HepG2 (cell line): ENCODE measurements at regions not wholly inside any gene's neighbourhood (a gene's known extent, or its start where the extent isn't known, plus 50 kb on each side); places are given as distances from the start of the nearest gene placed in this dataset.

Source experiments
- ATAC-seq: fragments of 200-7000 bp; cut with Tn5 transposase; 3 replicates; pipeline ENCODE4 v1.9.1; 2020; ENCODE audit warnings: mild to moderate bottlenecking, moderate library complexity
- BruUV-seq: library from RNA; stranded (reverse); fragments of 400-500 nt; replicated peaks from 2 replicates; lab custom pipeline; 2021; lab: Mats Ljungman, UMichigan
- CTCF ChIA-PET: fragments of 300-600 bp; formaldehyde crosslinking; extraction: SDS; loops from one replicate; lab custom pipeline; 2021; ENCODE audit warnings: low total read pairs, inconsistent platforms, low intra/inter-chr PET ratio; lab: Yijun Ruan, JAX
- POLR2A ChIA-PET: fragments of 350-600 bp; sonication (Branson Sonifier 250); formaldehyde crosslinking; loops from one replicate; lab custom pipeline; 2020; ENCODE audit warnings: antibody characterized with exemption, inconsistent platforms; lab: Yijun Ruan, JAX
- DNase-seq: peaks from one replicate; pipeline ENCODE4 v3.0.0-alpha.2; 2015; ENCODE audit warnings: low spot score
- FAIRE-seq: peaks from 3 replicates; lab custom pipeline; 2011; peaks lifted over from hg19 to GRCh38; lab: Jason Lieb, UNC
- H2AFZ ChIP-seq: one replicate; pipeline ENCODE4 v1.6.1; 2011; ENCODE audit warnings: low read length, inconsistent platforms
- H3K27ac ChIP-seq: fragments of 300-600 bp; 3 replicates; pipeline ENCODE4 v1.8.0; 2011; ENCODE audit warnings: mixed run types, mild to moderate bottlenecking, mixed read lengths, low read length, inconsistent platforms; ENCODE audit not compliant: insufficient read depth; ENCODE audit errors: extremely low read length
- H3K27me3 ChIP-seq, 2 experiments: fragments of 200-600 bp in 1 of 2; 2 replicates in 1 of 2; 3 replicates in 1 of 2; pipeline versions ENCODE4 v1.6.0 to v1.8.0; 2011; ENCODE audit warnings: low read length in 2 of 2, mild to moderate bottlenecking in 2 of 2, moderate library complexity in 2 of 2, inconsistent platforms in 1 of 2; ENCODE audit not compliant: insufficient read depth in 2 of 2, control insufficient read depth in 1 of 2
- H3K36me3 ChIP-seq, 2 experiments: fragments of 200-600 bp in 1 of 2; replicated peaks in 1 of 2; 2 replicates in 1 of 2; 3 replicates in 1 of 2; pipeline versions ENCODE4 v1.5.1 to v1.8.0; 2011; ENCODE audit warnings: low read length in 2 of 2, inconsistent platforms in 1 of 2; ENCODE audit not compliant: insufficient read depth in 2 of 2, control insufficient read depth in 1 of 2
- H3K4me1 ChIP-seq: 2 replicates; pipeline ENCODE4 v1.5.1; 2012; ENCODE audit warnings: low read length, inconsistent platforms; ENCODE audit not compliant: insufficient read depth
- H3K4me2 ChIP-seq: 2 replicates; pipeline ENCODE4 v1.6.0; 2011; ENCODE audit warnings: low read depth, low read length, inconsistent platforms
- H3K4me3 ChIP-seq, 3 experiments: fragments of 200-600 bp in 1 of 3; sonication (generic), shearing (Covaris generic) in 1 of 3; replicated peaks in 1 of 3; 2 replicates each; pipeline ENCODE4 v1.5.1; 2011 to 2016; ENCODE audit warnings: low read length in 3 of 3, inconsistent platforms in 2 of 3, low read depth in 2 of 3, mild to moderate bottlenecking in 2 of 3, control low read depth in 1 of 3, mixed read lengths in 1 of 3; ENCODE audit not compliant: insufficient read depth in 1 of 3
- H3K79me2 ChIP-seq: one replicate; pipeline ENCODE4 v1.6.1; 2011; ENCODE audit warnings: low read length, inconsistent platforms; ENCODE audit not compliant: insufficient read depth
- H3K9ac ChIP-seq: 2 replicates; pipeline ENCODE4 v1.6.0; 2011; ENCODE audit warnings: mild to moderate bottlenecking, low read depth, low read length, inconsistent platforms; ENCODE audit not compliant: insufficient read depth
- H3K9me3 ChIP-seq: 2 replicates; pipeline ENCODE4 v1.5.1; 2012; ENCODE audit warnings: mild to moderate bottlenecking, low read length
- H4K20me1 ChIP-seq: 2 replicates; pipeline ENCODE4 v1.6.0; 2011; ENCODE audit warnings: inconsistent platforms, mild to moderate bottlenecking, low read length, moderate library complexity; ENCODE audit not compliant: insufficient read depth
- ADNP ChIP-seq: sonication (generic); formaldehyde crosslinking; IDR thresholded peaks from 2 replicates; pipeline ENCODE4 v1.4.0; 2020; ENCODE audit warnings: missing genetic modification reagents
- ARNT ChIP-seq: fragments of 450-650 bp; IDR thresholded peaks from 2 replicates; pipeline ENCODE4 v1.6.1; 2017
- BORCS8-MEF2B ChIP-seq: sonication (generic); formaldehyde crosslinking; IDR thresholded peaks from 2 replicates; pipeline ENCODE4 v1.8.0; 2022; ENCODE audit warnings: mild to moderate bottlenecking, missing genetic modification reagents
- DNMT1 ChIP-seq: sonication (generic); formaldehyde crosslinking; IDR thresholded peaks from 2 replicates; pipeline ENCODE4 v1.5.1; 2020; ENCODE audit warnings: mild to moderate bottlenecking, missing genetic modification reagents
- FOXO1 ChIP-seq: sonication (generic); formaldehyde crosslinking; IDR thresholded peaks from 2 replicates; pipeline ENCODE4 v1.4.0; 2020; ENCODE audit warnings: missing genetic modification reagents
- JDP2 ChIP-seq: sonication (generic); formaldehyde crosslinking; IDR thresholded peaks from 2 replicates; pipeline ENCODE4 v1.8.1; 2022; ENCODE audit warnings: missing genetic modification reagents, borderline replicate concordance
- RBFOX2 ChIP-seq: fragments of 200-400 bp; formaldehyde crosslinking; IDR thresholded peaks from 2 replicates; pipeline ENCODE4 v1.6.1; 2017; ENCODE audit warnings: low read depth, mild to moderate bottlenecking, low read length
- SRF ChIP-seq: IDR thresholded peaks from 2 replicates; pipeline ENCODE4 v1.6.1; 2011; ENCODE audit warnings: mild to moderate bottlenecking, low read depth, low read length, moderate library complexity
- TAF15 ChIP-seq: fragments of 200-400 bp; formaldehyde crosslinking; IDR thresholded peaks from one replicate; pipeline ENCODE4 v1.6.1; 2018; ENCODE audit warnings: mild to moderate bottlenecking, low read depth, low read length; ENCODE audit not compliant: poor library complexity, severe bottlenecking
- TBP ChIP-seq: sonication (generic); formaldehyde crosslinking; IDR thresholded peaks from 2 replicates; pipeline ENCODE4 v1.5.0; 2020; ENCODE audit warnings: missing genetic modification reagents
- ZFYVE20 ChIP-seq: sonication (generic); formaldehyde crosslinking; IDR thresholded peaks from 2 replicates; pipeline ENCODE4 v1.8.0; 2023; ENCODE audit warnings: low read depth, mild to moderate bottlenecking, moderate library complexity, missing genetic modification reagents, borderline replicate concordance
- ZNF343 ChIP-seq: sonication (generic); formaldehyde crosslinking; IDR thresholded peaks from 2 replicates; pipeline ENCODE4 v1.4.0; 2020; ENCODE audit warnings: mild to moderate bottlenecking, missing genetic modification reagents
- ZNF367 ChIP-seq: sonication (generic); formaldehyde crosslinking; IDR thresholded peaks from 2 replicates; pipeline ENCODE4 v1.4.0; 2020; ENCODE audit warnings: missing genetic modification reagents, borderline replicate concordance
- ZNF414 ChIP-seq: sonication (generic); formaldehyde crosslinking; IDR thresholded peaks from 2 replicates; pipeline ENCODE4 v1.5.0; 2020; ENCODE audit warnings: missing genetic modification reagents
- ZNF839 ChIP-seq: sonication (generic); formaldehyde crosslinking; IDR thresholded peaks from 2 replicates; pipeline ENCODE4 v1.4.0; 2020; ENCODE audit warnings: missing genetic modification reagents, mild to moderate bottlenecking, borderline replicate concordance
- WGBS: methylation state at CpG from one replicate; pipeline ENCODE4 v1.1.6; 2017; ENCODE audit warnings: low lambda C conversion rate; 5-methylcytosine and 5-hydroxymethylcytosine counted together
- in situ Hi-C: cut with HindIII; loops from 2 replicates; pipeline ENCODE4 v1.10.0; 2017; ENCODE audit warnings: low pct_unique_long_range_greater_than_20kb; ENCODE audit not compliant: extremely low pct_ligation_motif_present
- intact Hi-C: fragments of 100-400 bp; cut with micrococcal nuclease; formaldehyde crosslinking; loops from one replicate; pipeline ENCODE4 v1.10.0; 2022; ENCODE audit not compliant: unreplicated experiment
- TF ChIP-seq, protein P1 (sequence below): sonication (generic); formaldehyde crosslinking; IDR thresholded peaks from 2 replicates; pipeline ENCODE4 v1.5.0; 2020; ENCODE audit warnings: missing genetic modification reagents

DNA sequence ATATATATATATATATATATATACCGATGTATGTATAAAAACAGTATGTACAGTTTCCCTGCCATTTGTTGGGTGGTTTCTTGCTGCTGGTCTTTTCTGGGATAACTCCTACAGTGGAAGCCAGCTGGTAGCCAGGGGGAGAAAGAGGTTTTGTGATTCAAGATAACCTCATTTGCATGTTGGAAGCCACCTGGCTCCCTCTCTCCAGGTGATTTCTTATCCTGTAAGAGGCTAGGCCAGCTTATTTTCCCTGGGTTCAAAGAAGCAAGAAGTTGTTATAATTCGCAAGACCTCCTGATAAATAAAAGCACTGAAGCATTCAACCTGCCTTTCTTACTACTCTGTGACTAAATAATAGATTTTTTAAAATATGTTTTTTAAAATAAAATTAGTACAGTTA lies 443.3 kb downstream of the VGLL3 start:
- in situ Hi-C loops: no loop called here
- intact Hi-C loops: no loop called here
- 4% methylated on average over 2 of the region's 2 CpGs for WGBS
- ATAC-seq (no peak), DNase-seq (no peak), FAIRE-seq (no peak)
- Histone ChIP-seq H3K27me3 (no peaks in the 10 kb centered on the region), H3K79me2 (no peaks in the 10 kb centered on the region), H4K20me1 (no peaks in the 10 kb centered on the region), H3K36me3 (no peaks in the 10 kb centered on the region), H3K9me3 (no peaks in the 10 kb centered on the region), H3K4me1 (no peaks in the 10 kb centered on the region), H3K4me3 (no peak overlapping the region), H3K4me2 (no peak overlapping the region), H2AFZ (no peak overlapping the region), H3K27ac (no peak overlapping the region), H3K9ac (no peak overlapping the region)
- POLR2A ChIA-PET: no interaction called here
- CTCF ChIA-PET: no interaction called here
- BruUV-seq: no TSS peak
- no peak for TF ChIP-seq TAF15
- TF ChIP-seq ZNF414 (CRISPR knock-in tag): no peak
- no peak for TF ChIP-seq ZFYVE20 (CRISPR knock-in tag)
- no peak for TF ChIP-seq TBP (CRISPR knock-in tag)
- TF ChIP-seq RBFOX2: no peak
- TF ChIP-seq DNMT1 (CRISPR knock-in tag): no peak
- no peak for TF ChIP-seq FOXO1 (CRISPR knock-in tag)
- no peak for TF ChIP-seq SRF
- TF ChIP-seq ARNT: no peak
- no peak for TF ChIP-seq ZNF839 (CRISPR knock-in tag)
- TF ChIP-seq, protein P1, sequence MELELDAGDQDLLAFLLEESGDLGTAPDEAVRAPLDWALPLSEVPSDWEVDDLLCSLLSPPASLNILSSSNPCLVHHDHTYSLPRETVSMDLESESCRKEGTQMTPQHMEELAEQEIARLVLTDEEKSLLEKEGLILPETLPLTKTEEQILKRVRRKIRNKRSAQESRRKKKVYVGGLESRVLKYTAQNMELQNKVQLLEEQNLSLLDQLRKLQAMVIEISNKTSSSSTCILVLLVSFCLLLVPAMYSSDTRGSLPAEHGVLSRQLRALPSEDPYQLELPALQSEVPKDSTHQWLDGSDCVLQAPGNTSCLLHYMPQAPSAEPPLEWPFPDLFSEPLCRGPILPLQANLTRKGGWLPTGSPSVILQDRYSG (CRISPR knock-in tag): no peak
- no peak for TF ChIP-seq JDP2
- no peak for TF ChIP-seq ADNP (CRISPR knock-in tag)
- no peak for TF ChIP-seq BORCS8-MEF2B (CRISPR knock-in tag)
- TF ChIP-seq ZNF367: no peak
- TF ChIP-seq ZNF343 (CRISPR knock-in tag): no peak
